GM18499 (cell line): ENCODE measurements at regions not wholly inside any gene's neighbourhood (a gene's known extent, or its start where the extent isn't known, plus 50 kb on each side); places are given as distances from the start of the nearest gene placed in this dataset.
"Not testable (repeated sequence)": the region's sequence is repeated elsewhere in the genome, so short reads cannot be mapped to it uniquely, and the experiment has no call there.

ENCODE experiments used
- ATAC-seq: cut with Tn5 transposase; IDR thresholded peaks from one replicate; pipeline ENCODE4 v1.9.1; 2021; ENCODE audit warnings: moderate number of reproducible peaks; ENCODE audit not compliant: insufficient read depth, unreplicated experiment

DNA sequence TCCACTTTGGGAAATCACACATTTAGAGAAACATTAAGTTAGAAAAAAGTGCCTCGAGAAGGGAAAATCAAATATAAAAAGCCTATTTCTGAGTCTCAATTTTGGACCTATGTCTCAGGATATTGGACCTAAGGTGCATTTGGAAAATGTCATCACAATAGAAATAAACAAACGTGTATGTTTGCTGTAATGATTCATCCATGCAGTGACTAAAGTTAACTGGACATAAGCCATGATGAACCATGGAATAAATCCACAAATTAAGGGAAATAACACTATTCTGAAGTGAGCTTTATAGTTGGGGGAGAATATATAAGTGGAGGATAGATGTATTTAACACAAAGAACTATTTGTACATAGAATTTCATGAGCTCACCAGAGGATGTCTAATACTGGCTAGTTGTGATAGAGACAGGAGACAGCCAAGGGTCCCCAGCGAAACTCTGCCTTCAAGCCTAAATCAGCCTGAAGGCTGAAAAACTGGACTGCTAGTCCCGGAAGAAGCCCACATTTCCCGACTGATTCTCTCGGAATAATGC lies 963.3 kb upstream of the SPRY2 start:
- no peak for ATAC-seq

DNA sequence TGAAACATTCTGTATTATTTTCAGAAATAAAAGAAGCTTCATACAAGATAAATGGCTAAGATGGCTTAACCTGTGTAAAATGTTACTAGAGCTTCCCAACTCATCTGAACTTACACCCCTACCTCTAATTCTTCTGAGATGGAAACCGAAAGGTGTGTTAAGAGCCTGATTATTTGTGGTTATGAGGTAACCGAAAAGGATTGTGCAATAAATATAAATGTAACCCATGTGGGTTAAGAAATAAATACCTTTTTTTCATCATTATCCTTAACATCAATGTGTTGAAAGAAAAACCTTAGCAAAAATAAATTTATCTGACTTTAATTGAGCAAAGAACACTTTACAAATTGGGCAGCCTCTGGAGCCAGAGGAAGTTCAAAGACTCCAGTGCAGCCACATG lies 961.8 kb upstream of the SPRY2 start:
- ATAC-seq, result no peak

DNA sequence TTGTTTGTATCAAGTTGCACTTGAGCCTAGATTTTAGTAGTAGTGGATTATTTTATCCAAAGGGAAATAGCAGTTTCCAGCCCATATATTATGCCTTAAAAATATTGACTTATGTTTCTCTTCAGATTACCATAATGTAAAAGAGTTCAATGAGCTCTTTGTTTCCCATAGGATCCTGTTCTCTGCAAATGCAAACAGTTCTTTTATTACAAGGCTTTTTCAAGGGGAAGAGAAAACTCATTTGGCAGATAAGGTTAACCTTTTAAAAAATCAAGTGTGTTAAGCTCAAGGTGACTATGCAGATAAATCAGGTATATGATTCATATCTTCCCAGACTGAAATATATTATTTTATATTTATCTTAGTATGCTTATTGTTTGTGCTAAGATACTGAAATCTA lies 961.2 kb upstream of the SPRY2 start:
- no peak for ATAC-seq

DNA sequence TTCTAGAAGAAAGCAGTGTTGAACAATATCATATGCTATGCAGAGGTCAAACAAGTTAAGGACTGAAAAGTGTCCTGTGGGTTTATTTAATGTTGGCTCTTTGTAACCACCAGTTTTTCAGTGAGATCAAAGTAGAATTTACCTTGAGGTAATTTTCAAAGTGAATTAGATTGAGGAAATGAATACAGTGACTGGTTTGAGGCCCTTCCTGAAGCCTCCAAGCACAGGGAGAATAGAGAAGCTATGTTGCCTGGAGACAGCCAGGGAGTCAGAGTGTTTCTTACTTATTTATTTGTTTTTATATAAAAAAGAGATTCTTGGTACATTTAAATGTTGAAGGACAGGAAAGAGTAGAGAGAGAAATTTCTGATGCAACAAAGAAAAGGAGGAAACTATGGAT lies 954.3 kb upstream of the SPRY2 start:
- ATAC-seq, result no peak

DNA sequence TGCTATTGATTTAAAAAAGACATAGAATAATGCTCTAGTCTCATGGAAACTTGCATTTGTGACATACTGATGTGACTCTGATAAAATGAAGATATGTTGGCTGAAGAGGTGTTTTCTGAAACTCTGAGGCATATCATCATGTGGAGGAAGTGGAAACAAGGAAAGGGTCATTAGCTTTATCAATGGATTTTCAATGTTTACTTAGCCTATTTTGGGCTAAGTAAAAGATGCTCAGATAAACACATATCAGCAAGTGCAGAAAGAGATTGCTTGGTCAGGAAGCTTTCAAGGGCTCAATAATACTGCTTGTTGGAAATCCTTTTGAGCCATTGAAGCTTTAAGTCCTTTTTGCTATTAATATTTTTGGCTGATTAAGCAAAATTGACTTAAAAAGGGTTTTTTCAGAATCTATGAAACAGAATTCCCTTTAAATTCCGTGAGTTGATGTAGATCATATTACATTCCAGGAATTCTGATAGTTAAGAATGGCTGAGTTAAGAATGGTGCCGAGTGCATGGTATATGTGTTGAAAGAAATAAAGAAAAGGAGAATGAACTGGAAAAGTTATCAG lies 952.8 kb upstream of the SPRY2 start:
- no peak for ATAC-seq

DNA sequence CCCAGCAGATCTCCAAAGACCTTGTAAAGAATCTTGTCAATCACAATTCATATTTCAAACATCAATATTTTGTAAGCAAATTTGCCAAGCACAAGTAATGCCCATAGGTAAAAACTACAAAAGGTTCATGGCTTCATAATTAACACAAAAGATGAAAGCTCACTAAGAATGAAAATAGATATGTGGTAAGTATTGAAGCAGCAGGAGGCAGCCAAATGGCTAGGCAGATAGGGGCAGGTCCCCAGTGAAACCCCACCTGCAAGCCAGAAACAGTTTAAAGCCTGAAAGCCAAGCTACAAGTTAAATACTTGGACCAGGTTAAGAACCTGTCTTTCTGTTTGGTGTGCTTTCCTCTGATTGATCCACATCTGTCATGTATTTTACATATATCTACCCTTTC lies 942.6 kb upstream of the SPRY2 start:
- ATAC-seq, result no peak

DNA sequence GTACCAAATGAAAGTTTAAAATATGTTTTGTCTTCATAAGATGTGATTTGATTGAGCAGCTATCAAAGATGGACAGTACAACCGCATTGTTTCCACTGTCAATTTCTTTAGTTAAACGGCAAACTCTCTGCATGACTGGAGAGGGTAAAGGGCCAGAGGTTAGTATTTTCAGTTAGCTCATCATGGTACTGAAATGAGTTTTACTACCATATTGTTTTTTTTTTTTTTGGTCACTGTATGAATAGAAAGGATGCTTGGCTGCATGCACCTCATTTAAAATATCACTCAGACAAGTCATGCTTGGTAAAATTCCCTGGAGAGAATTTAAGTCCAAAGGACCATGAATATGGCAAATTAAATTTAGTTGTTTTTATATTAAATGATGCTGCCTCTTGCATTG lies 942.1 kb upstream of the SPRY2 start:
- ATAC-seq, result no peak

DNA sequence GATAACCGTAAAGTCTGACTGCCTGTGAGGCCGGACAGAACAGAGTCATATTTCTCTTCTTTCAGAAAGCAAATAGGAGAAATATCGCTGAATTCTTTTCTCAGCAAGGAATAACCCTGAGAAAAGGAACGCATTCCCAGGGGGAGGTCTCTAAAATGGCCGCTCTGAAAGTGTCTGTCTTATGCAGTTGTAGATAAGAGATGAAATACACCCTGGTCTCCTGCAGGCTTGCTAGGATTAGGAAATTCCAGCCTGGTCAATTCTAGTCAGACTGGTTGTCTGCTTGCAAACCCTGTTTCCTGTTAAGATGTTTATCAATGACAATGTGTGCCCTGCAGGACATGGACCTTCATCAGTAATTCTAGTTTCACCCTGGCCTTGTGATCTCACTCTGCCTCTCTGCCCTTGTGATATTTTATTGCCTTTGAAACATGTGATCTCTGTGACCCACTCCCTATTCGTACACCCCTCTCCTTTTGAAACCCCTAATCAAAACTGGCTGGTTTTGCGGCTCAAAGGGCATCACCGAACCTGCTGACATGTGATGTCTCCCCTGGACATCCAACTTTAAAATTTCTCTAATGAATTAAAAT lies 934.8 kb upstream of the SPRY2 start:
- ATAC-seq, result no peak

DNA sequence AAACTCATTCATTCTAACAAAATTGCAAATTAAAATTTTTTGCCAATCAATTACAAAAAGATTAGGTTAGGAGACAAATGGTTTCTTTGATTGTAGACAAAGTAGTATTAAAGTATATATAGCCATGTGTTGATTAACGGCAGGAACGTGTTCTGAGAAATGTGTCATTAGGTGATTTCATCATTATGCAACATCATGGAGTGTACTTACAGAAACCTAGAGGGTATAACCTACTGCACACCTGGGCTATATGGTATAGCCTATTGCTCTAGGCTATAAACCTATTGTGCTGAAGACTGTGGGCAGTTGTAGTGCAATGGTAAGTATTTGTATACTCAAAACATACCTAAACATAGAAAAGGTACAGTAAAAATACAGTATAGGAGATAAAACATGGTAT lies 906.8 kb upstream of the SPRY2 start:
- ATAC-seq, result no peak

DNA sequence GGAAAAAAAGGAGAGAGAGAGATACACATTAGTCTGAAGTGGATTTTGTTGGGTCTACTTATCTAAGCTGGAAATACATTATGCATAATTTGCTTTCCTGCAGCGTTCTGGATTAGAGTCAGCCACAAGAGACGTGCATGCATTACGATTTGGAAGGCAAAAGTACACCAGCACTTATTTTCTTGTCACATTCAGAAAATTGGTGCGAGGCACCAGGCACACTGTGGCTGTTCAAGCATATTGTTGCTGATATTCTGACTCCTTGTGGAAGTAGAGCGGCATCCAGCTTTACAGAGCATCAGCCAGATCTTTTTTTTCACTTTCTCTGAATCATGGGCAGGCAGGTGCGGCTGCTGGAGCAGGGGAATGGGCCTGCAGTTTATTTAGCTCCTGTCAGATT lies 905.6 kb upstream of the SPRY2 start:
- ATAC-seq, result no peak

DNA sequence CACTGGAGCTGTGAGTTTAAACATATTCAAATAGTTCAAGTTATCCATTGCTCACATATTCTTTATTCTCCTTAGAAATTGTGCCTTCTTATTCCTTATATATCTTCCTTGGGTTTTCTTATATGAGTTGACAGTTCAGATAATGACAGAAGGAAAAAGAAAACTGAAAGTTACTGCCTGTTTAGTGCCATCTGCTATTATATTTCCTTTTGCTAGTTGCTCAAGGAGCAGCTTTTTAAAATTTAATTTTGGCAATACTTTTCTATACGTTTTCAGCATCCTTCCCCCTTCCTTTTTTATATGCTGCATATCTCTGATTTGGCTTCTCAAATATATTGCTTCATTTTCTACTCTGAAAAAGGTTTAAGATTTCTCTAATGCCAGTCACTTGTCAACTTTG lies 903.1 kb upstream of the SPRY2 start:
- no peak for ATAC-seq

DNA sequence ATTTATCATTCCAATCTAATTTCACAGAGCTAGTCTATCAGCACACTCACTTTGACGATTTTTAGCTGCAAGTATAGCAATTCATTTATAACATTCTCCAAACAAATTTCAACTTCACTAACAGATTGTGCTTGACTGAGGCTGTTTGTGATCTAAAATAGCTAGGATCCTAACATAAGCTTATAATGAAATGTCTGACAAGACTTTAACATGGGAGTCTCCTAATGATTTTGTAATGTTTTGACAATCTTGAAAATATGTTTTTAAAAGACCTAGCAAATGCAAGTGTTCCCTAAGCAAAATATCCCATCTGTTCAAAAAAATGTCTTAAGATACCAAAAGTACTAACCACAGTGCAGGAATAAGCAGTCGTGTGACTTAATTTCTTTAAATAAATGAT lies 889.5 kb upstream of the SPRY2 start:
- no peak for ATAC-seq

DNA sequence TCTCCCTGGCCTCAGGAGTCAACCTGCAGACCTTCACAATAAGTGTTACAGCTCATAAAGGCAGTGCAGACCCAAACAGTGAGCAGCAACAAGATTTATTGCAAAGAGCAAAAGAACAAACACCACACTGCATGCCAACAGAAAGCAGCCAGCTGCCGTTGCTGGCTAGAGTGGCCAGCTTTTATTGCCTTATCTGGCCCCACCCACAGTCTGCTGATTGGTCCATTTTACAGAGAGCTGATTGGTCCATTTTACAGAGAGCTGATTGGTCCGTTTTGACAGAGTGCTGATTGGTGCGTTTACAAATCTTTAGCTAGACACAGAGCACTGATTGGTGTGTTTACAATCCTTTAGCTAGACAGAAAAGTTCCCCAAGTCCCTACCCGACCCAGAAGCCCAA lies 885.9 kb upstream of the SPRY2 start:
- ATAC-seq, result not testable (repeated sequence)

DNA sequence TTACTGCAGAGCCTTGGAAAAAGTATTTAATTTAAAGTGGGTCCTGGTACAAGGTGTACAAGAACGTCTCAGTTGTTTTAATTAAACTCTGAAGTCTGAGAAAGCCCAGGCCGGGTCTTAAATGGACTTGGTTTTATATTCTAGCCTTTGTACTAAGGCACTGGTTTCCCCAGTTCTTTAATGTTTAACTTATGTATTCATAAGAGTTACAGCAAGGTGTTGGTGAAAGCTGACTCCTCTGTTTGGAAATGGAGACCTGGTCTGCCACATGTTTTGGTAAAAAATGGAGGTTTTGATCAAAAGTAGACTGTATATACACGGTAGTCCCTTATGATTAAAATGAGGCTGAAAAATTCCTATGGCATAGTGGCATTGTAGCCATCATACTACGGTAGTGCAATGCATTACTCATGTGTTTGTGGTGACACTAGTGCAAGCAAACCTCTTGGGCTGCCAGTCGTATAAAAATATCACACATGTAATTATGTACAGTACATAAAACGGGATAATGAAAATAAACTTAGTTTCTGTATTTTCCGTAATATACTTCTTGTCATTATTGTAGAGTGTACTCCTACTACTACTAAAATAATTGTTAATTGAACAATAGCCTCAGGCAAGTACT lies 883.4 kb upstream of the SPRY2 start:
- ATAC-seq, result no peak

DNA sequence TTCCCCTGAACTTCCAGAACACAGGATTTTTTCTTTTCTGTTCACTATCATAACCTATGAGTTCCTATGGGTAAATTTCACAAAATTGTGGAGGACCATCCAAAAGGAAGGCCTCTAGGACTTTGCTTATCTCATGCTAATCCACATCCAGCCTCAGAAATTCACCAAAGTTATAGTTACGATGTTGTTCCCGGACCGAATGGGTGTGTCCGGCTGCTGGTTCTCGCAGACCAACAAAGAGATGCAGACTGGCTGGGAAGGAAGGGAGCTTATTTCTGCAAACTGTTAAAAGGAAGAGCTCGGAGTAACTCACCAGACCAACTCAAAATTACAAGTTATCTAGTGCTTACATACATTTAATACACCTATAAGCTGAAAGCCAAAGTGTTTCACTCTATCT lies 882.9 kb upstream of the SPRY2 start:
- no peak for ATAC-seq

DNA sequence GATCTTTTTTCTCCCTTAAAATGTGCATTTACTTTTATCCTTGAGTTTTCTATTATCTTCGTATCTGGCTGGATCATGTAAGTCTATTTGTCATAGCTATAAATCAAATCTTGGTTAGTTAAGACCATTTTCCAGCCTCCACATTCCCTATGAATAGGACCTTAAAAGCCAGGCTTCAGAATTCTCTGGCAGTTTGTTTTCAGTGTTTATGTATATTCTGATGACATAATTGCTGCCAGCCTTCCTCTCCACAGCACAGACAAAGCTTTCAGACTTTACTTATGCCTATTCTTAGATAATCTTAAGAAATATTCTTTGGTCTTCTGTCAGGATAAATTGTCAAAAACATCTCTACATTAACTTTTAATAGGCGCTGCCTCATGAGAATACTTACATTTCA lies 870.8 kb upstream of the SPRY2 start:
- no peak for ATAC-seq

DNA sequence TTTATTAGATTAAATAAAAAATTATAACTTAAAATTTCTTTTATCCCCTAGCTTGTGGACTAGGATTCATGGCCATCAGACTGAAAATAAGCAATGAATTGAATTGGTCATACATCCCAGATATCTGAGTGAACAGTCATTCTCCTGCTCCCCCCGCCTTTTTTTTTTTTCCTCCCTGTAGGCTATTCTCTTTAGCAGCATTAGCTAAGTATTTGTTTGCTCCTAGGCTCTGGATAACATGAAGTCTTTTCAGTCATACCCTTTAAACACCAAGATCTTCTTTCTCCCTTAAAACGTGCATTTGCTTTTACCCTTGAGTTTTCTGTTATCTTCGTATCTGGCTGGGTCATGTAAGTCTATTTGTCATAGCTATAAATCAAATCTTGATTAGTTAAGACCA lies 866.7 kb upstream of the SPRY2 start:
- no peak for ATAC-seq

DNA sequence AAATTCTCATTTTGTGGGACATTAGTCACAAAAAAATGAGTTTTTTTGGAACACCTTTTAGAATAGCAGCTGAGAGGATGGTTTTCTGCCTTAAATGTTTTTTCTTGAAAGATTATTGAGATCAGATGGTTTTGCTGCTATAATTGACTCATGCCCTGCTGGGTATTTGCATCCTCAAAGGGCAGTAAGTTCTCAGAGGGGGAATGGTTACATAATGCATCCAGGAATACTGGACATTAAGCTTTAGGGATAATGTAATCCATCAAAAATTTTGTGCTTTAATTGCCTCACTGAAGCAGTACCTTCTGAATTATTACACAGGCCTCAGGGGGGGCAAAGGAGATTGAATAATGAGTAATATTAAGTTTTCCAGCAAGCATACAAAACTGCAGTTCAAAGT lies 866.3 kb upstream of the SPRY2 start:
- no peak for ATAC-seq

DNA sequence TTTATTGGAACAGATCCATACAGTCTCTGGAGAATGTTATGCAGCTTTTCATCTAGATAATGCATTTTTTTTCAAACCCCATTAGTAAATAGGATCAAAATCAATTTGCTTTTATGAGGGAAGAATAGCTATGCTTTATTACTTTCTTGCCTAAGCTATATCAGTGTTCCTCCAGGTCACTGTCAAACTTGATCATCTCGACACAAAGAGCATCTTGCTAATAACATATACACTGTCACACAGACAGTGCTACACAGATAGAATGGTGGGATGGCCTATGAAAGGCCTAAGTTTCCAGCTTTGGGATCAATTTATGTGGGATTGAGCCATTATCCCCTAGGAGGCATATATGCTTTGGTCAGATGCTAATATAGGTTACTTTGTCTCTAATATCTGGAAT lies 862.9 kb upstream of the SPRY2 start:
- no peak for ATAC-seq

DNA sequence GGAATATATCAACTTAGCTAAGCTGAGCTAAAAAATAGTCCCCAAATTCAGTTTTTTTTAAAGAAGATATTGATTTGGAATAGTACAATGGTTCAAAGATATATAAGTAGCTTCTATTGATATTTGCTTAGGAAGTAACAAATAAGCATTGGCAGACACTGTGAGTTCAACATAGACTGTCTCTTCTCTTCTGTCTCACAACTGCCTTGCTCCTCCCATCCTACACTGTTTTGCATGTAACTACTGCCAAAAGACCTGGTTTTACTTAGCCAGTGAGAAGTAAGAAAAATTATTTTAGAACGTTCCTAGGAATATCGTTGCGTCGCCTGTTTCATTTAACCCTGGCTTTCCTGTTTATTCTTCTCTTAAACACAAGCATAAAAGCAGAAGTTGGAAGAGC lies 859.0 kb upstream of the SPRY2 start:
- no peak for ATAC-seq

DNA sequence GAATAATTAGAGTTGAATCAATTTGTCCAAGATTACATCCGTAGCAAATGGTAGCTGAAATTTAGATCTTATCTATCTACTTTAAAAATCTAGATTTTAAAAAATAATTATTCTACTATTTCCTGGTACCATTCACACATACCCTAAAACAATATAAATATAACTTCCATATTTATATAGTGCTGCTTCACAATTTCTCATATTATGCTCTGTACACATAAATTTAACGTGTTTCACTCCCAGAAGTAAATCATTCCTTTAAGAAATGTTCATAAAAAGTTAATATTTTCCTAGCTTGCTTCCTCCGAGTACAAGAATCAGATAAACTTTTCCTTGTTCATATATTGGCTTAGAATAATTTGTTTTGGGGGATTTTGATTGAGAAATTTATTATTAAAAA lies 857.0 kb upstream of the SPRY2 start:
- ATAC-seq, result no peak

DNA sequence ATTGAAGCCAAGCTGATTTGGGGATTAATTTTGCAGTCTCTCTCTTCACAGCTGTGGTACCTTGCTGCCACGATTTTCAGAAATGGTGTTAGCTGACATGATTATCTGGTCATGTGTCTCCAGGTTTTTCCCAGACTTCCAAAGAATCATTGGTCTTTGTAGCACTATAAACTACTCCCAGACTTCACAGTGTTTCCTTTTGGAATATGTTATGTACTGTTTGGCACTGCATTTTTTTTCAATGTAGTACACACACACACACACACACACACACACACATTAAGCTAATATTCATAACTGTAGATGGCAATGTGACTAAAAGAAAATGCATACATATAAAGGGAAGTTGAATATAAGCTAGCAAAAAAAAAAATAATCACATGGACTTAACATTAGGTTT lies 856.6 kb upstream of the SPRY2 start:
- ATAC-seq, result no peak
